Astrocyte of the spinal cord (primary cell): ENCODE measurements at regions not wholly inside any gene's neighbourhood (a gene's known extent, or its start where the extent isn't known, plus 50 kb on each side); places are given as distances from the start of the nearest gene placed in this dataset.

ENCODE experiments used
- DNase-seq: peaks from one replicate; pipeline ENCODE4 v3.0.0; 2011; ENCODE audit warnings: low read depth, low spot score
- H3K4me3 ChIP-seq: 2 replicates; pipeline ENCODE4 v1.5.1; 2011; ENCODE audit warnings: low read depth, mild to moderate bottlenecking, low read length, moderate library complexity
- CTCF ChIP-seq: IDR thresholded peaks from 2 replicates; pipeline ENCODE4 v1.5.1; 2012; ENCODE audit warnings: low read depth, mild to moderate bottlenecking, low read length, inconsistent platforms
- in situ Hi-C: cut with HindIII; loops from 2 replicates; pipeline ENCODE4 v1.10.0; 2017; ENCODE audit warnings: low sequenced_read_pairs

- in situ Hi-C loops = no loop called here
- no peak for TF ChIP-seq CTCF
- no peak overlapping the region for H3K4me3 ChIP-seq
- DNase-seq = no peak
These were observed 152.3 kb upstream of the RGS18 start for GRCh38 chr1:192005976-192006375.

GRCh38 chr1:192008281-192008825 is 149.9 kb upstream of the RGS18 start:
- H3K4me3 ChIP-seq = no peak overlapping the region
- in situ Hi-C loops = no loop called here
- no peak for DNase-seq
- no peak for TF ChIP-seq CTCF

- no peak overlapping the region for H3K4me3 ChIP-seq
- TF ChIP-seq CTCF = no peak
- DNase-seq = peak; percentile 40
- in situ Hi-C loops = no loop called here
These were observed 147.9 kb upstream of the RGS18 start for GRCh38 chr1:192010406-192010805.

- DNase-seq = no peak
- no peak for TF ChIP-seq CTCF
- H3K4me3 ChIP-seq = no peak overlapping the region
- in situ Hi-C loops = no loop called here
These were observed 146.7 kb upstream of the RGS18 start for GRCh38 chr1:192011525-192011924.

GRCh38 chr1:192022827-192023226 is 135.4 kb upstream of the RGS18 start:
- TF ChIP-seq CTCF = no peak
- in situ Hi-C loops = no loop called here
- DNase-seq = no peak
- H3K4me3 ChIP-seq = no peak overlapping the region

- H3K4me3 ChIP-seq = no peak overlapping the region
- TF ChIP-seq CTCF = no peak
- in situ Hi-C loops = no loop called here
- DNase-seq = no peak
These were observed 133.4 kb upstream of the RGS18 start for GRCh38 chr1:192024881-192025280.

- no peak overlapping the region for H3K4me3 ChIP-seq
- in situ Hi-C loops = no loop called here
- no peak for DNase-seq
- TF ChIP-seq CTCF = no peak
These were observed 119.7 kb upstream of the RGS18 start for GRCh38 chr1:192038567-192038966.
